NCI-H2227 treated with DMSO at 0.1 percent for 48 hours (cell line): ENCODE measurements at regions not wholly inside any gene's neighbourhood (a gene's known extent, or its start where the extent isn't known, plus 50 kb on each side); places are given as distances from the start of the nearest gene placed in this dataset.

Experiments used
- DNase-seq: peaks from one replicate; lab custom pipeline; 2025; lab: John Stamatoyannopoulos, UW

DNA sequence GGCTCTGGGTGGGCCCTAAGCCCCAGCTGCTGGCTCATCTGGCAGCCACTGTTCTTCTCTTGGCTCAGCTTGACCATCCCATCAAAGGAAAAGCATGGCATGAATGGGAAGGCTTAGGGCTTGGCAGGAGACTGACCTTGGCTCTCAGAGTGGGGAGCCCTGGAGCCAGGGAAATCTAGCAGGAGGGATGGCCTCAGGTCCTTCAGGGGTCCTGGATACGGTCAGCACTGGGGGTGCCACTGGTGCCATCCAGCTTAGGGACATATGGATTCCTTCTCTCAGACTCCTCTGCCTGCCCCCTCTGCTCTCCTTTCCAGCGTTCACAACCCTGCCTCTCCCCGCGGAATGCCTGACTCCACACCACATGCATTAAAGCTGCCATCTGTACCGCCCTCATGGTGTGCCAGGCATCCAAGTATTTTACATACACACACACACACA lies 165.5 kb upstream of the HAAO start:
- no peak for DNase-seq

GRCh38 chr2:42957109-42957860 lies 164.9 kb upstream of the HAAO start:
- no peak for DNase-seq

DNA sequence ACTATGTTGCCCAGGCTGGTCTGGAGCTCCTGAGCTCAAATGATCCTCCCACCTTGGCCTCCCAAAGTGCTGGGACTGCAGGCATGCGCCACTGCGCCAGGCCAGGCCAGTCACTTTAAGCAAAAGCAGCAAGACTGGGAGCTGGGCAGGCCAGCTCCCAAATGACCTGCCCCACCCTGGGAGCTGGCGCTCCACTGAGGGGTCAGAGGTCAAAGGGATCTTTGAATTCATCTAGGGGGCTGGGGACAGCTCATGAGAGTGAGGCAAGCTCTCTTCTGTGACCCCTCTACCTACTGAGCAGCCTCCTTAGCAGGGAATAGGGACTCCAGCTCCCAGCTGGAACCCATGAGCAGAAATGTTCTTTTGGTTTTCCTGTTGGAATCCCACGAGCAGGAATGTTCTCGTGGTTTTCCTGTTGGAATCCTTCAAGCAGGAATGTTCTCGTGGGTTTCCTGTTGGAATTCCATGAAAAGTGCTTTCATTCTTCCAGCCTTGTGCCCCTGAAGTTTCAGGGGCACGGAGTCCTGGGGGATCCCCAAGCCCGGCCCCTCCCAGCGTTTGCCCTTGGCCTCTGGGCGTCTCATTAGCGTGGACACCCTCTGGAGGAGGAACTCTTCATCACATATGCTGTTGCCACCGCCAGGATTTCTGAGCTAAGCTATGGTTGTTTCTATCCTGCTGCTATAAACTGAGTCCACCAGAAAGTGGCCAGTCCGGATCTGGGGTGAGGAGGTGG lies 162.0 kb upstream of the HAAO start:
- DNase-seq = no peak

- no peak for DNase-seq
These were observed 160.8 kb upstream of the HAAO start for GRCh38 chr2:42953216-42953615.

DNA sequence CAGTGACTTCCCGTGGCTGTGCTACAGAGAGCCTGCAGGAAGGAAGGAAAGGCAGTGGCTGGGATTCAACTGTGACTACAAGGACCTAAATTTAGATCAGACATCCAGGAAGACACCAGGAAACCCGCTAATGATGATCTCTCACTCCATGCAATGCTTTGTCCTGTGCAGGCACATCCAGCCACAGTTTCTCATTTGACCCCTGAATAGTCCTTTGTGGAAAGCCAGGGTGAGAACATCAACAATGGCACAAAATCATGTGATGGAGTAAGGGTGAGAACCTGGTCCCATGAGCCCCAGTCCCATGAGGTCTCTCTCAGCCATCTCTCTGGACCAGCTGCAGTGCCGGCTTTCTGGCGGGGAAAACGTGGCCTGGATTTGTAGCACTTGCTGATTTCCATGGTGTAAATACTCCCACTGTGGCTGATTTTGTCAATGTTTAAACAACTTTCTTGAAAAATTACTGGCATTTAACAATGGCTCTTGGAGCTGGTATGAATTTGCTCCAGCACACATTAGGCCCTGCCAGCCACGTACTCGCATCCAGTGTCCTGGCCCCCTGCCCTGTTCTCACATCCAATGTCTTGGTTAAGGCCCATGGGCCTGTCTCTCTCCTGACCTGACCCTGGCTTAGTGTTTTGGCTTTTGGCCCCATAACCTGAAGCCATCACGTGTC lies 159.0 kb upstream of the HAAO start:
- no peak for DNase-seq

- no peak for DNase-seq
These were observed 156.7 kb upstream of the HAAO start for GRCh38 chr2:42949125-42949524.

- no peak for DNase-seq
These were observed 155.6 kb upstream of the HAAO start for GRCh38 chr2:42947809-42948600.

- DNase-seq = no peak
These were observed 152.5 kb upstream of the HAAO start for GRCh38 chr2:42944779-42945415.

DNA sequence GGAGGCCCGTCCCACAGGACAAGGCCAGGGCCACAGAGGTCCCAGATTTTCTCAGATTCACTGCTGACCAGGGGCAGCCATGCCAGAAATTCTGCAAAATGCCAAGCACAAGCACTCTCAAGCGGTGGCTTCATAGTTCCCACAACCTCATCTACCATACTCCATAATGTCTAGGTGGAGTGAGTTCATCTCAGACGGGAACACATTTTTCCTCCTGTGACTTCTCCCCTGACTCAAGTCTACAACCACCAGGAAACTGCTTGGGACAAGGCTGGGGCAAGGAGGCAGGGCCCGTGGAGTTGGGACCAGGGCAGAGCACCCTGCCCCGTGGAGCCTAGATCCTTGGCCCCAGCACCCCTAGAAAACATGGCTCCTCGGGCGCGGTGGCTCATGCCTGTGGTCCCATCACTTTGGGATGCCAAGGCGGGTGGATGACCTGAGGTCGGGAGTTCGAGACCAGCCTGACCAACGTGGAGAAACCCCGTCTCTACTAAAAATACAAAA lies 150.7 kb upstream of the HAAO start:
- no peak for DNase-seq

- no peak for DNase-seq
These were observed 150.0 kb upstream of the HAAO start for GRCh38 chr2:42942214-42942989.

- DNase-seq = no peak
These were observed 149.3 kb upstream of the HAAO start for GRCh38 chr2:42941633-42942176.

DNA sequence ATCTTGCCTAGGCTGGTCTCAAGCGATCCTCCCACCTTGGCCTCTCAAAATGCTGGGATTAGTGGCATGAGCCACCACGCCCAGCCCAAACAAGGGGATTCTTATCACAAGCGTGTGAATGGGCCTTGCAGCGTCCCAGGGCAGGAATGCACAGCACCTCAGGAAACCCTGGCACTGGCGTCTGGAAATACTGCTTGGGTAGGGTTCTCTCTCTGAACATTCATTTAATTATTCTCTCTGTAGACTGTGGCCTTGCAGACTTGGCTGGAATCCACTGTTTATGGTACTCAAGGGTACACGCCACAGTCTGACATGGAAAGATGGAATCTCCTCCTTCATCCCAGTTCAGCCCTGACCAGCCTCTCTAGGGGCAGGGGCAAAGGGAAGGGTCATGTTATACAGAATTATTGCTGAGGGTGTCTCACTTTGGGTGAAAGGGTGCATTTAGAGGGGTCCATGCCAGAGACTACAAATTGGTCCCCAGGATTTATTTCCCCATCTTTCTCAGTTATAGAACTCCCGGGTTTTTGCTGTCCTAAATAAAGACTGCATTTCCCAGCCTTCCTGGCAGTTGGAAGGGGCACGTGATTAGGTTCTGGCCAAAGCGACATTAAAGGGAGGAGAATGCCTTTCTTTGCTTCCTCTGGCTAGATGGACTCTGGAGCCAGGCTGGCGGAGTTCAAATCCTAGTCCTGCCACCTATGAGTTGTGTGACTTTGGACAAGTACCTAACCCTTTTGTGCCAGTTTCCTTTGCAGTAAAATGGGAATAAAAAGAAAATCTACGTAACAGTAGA lies 147.2 kb upstream of the HAAO start:
- no peak for DNase-seq

GRCh38 chr2:42938671-42939370 lies 146.4 kb upstream of the HAAO start:
- DNase-seq = no peak

GRCh38 chr2:42937171-42937875 lies 144.9 kb upstream of the HAAO start:
- no peak for DNase-seq

DNA sequence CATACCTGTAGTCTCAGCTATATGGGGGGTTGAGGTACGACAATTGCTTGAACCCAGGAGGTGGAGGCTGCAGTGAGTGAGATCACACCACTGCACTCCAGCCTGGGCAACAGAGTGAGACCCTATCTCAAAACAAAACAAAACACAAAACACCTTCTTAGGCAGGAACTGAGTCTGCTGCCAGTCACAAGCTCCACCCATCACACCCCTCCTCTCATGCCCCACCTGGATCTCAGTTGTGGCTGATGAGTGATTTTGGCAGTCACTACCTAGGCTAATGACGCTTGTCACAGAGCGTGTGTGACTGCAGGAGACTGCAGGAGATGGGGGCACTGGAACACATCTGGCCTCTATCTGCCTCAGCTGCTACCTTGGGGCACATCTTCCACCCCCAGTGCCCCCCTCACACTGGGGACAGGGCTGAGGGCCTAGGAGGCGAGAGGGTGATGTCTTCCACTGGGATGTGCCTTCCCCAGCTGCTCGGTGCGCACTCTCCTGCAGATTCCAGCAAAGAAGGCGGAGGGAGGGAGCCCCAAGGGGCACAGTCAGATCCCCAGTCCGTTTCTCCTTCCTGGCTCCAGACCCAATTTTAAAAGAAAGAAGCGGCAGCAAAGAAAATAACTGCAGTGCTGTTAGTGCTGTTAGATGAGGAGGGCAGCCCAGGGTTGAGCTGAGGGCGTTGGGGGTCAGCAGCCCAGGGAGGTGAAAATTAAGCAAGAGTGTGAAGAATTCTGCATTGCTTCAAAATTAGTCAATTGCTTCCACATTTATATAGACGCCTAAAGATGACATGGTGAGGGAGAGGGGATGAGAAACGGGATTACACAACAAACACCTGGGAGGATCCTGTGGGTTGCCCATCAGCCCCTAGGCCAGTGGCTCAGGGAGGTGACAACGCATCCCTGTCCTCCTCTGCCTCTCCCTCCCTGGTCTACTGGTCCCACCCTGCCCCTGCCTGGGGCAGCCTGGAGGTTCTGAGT lies 143.6 kb upstream of the HAAO start:
- no peak for DNase-seq

DNA sequence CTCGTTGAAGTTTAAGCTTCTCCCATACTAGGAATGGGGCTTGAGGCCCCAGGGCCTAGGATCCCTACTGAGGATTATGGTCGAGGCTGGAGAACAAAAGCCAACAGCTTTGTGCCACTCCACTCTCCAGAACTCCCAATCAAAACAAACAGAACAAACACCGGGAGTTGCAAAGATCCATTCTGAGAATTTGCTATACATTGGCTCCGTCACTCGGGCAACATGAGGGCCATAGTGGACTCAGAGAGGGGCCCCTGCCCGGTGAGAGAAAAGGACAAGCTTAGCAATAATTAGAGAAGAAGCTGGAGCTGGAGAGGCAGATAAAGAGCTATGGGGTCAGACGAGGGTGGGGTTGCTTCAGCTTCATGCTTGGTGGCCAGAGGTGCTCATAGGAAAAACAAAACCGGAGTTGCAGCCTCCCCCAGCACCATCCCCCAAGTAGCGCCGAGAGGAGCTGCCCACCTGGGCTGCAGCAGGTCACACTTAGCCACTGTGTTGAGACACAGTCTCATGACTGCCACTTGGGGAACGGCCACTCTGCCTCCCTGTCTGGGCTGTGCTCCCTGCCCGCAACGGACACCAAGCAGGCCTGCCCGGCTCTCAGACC lies 142.3 kb upstream of the HAAO start:
- DNase-seq = no peak

- no peak for DNase-seq
These were observed 141.5 kb upstream of the HAAO start for GRCh38 chr2:42933824-42934254.
